ENCODE measurements at regions not wholly inside any gene's neighbourhood (a gene's known extent, or its start where the extent isn't known, plus 50 kb on each side); places are given as distances from the start of the nearest gene placed in this dataset.
A peak's percentile ranks its signal among the peaks of the same experiment; 100 is the strongest.

- Mint-ChIP-seq H3K9me3 (no peaks in the 10 kb centered on the region), H3K27me3 (ENCODE audit: insufficient read depth) (peaks cover 2% of the 10 kb centered on the region), H3K4me1 (peaks cover 11% of the 10 kb centered on the region), H3K27ac (no peak overlapping the region), H3K4me3 (no peak overlapping the region), H3K36me3 (ENCODE audit: low read depth) (no peaks in the 10 kb centered on the region)
- no peak overlapping the region for H3K4me3 ChIP-seq (ENCODE audit: low read length)
- H3K27me3 ChIP-seq (ENCODE audit: control insufficient read depth, insufficient read depth, low read length, poor library complexity, severe bottlenecking): no peaks in the 10 kb centered on the region
- no peak overlapping the region for H3K27ac ChIP-seq (ENCODE audit: low read depth, low read length)
- TF ChIP-seq CTCF (conservative IDR thresholded peaks at IDR 0.05): no peak
- H3K9ac ChIP-seq (ENCODE audit: extremely low read depth, low read length, poor library complexity, severe bottlenecking): no peak overlapping the region
- 100% methylated on average over 2 of the region's 2 CpGs; no CpG with 5 or more reads in 1 of the 2 experiments for WGBS, 2 experiments (ENCODE audit: insufficient coverage in 1 of 2, insufficient read length in 1 of 2)
- H3K36me3 ChIP-seq (ENCODE audit: control insufficient read depth, insufficient read depth, low read length): no peaks in the 10 kb centered on the region
- H3K9me3 ChIP-seq (ENCODE audit: control insufficient read depth, low read length): no peaks in the 10 kb centered on the region
- H3K4me1 ChIP-seq (ENCODE audit: control insufficient read depth, insufficient read depth, low read length): no peaks in the 10 kb centered on the region
- no peak for DNase-seq
Observed at GRCh38 chr14:49984424-49984823, 91.5 kb downstream of the ARF6 start.

- no peaks in the 10 kb centered on the region for H3K9me3 Mint-ChIP-seq
- H3K27me3 ChIP-seq (ENCODE audit: control insufficient read depth, insufficient read depth, low read length, poor library complexity, severe bottlenecking): no peaks in the 10 kb centered on the region
- no peaks in the 10 kb centered on the region for H3K36me3 ChIP-seq (ENCODE audit: control insufficient read depth, insufficient read depth, low read length)
- DNase-seq: no peak
- H3K9ac ChIP-seq (ENCODE audit: extremely low read depth, low read length, poor library complexity, severe bottlenecking): no peak overlapping the region
- peaks cover 11% of the 10 kb centered on the region for H3K4me1 Mint-ChIP-seq
- H3K36me3 Mint-ChIP-seq (ENCODE audit: low read depth): no peaks in the 10 kb centered on the region
- H3K4me3 ChIP-seq (ENCODE audit: low read length): no peak overlapping the region
- H3K27ac Mint-ChIP-seq: peak overlapping the region; percentile 71
- H3K27me3 Mint-ChIP-seq (ENCODE audit: insufficient read depth): peaks cover 2% of the 10 kb centered on the region
- no peak overlapping the region for H3K4me3 Mint-ChIP-seq
- no peak overlapping the region for H3K27ac ChIP-seq (ENCODE audit: low read depth, low read length)
- TF ChIP-seq CTCF (conservative IDR thresholded peaks at IDR 0.05): no peak
- H3K9me3 ChIP-seq (ENCODE audit: control insufficient read depth, low read length): no peaks in the 10 kb centered on the region
- WGBS, 2 experiments (ENCODE audit: insufficient coverage in 1 of 2, insufficient read length in 1 of 2): 90 to 94% methylated on average over 5 to 6 of the region's 6 CpGs
- H3K4me1 ChIP-seq (ENCODE audit: control insufficient read depth, insufficient read depth, low read length): no peaks in the 10 kb centered on the region
Observed at GRCh38 chr14:49986343-49987014, 93.6 kb downstream of the ARF6 start.

GRCh38 chr14:49988080-49988990 lies 95.5 kb downstream of the ARF6 start:
- H3K9ac ChIP-seq (ENCODE audit: extremely low read depth, low read length, poor library complexity, severe bottlenecking): no peak overlapping the region
- no peaks in the 10 kb centered on the region for H3K36me3 ChIP-seq (ENCODE audit: control insufficient read depth, insufficient read depth, low read length)
- no peaks in the 10 kb centered on the region for H3K4me1 ChIP-seq (ENCODE audit: control insufficient read depth, insufficient read depth, low read length)
- WGBS, 2 experiments (ENCODE audit: insufficient coverage in 1 of 2, insufficient read length in 1 of 2): 85 to 86% methylated on average over 8 to 9 of the region's 9 CpGs
- no peak for TF ChIP-seq CTCF (conservative IDR thresholded peaks at IDR 0.05)
- no peak overlapping the region for H3K27ac ChIP-seq (ENCODE audit: low read depth, low read length)
- no peak for DNase-seq
- Mint-ChIP-seq H3K4me3 (no peak overlapping the region), H3K27me3 (ENCODE audit: insufficient read depth) (no peaks in the 10 kb centered on the region), H3K9me3 (no peaks in the 10 kb centered on the region), H3K36me3 (ENCODE audit: low read depth) (no peaks in the 10 kb centered on the region), H3K4me1 (peaks cover 11% of the 10 kb centered on the region), H3K27ac (no peak overlapping the region)
- H3K4me3 ChIP-seq (ENCODE audit: low read length): no peak overlapping the region
- no peaks in the 10 kb centered on the region for H3K27me3 ChIP-seq (ENCODE audit: control insufficient read depth, insufficient read depth, low read length, poor library complexity, severe bottlenecking)
- no peaks in the 10 kb centered on the region for H3K9me3 ChIP-seq (ENCODE audit: control insufficient read depth, low read length)
